GM19438 (cell line): ENCODE measurements at regions not wholly inside any gene's neighbourhood (a gene's known extent, or its start where the extent isn't known, plus 50 kb on each side); places are given as distances from the start of the nearest gene placed in this dataset.
"Not testable (repeated sequence)": the region's sequence is repeated elsewhere in the genome, so short reads cannot be mapped to it uniquely, and the experiment has no call there.

Source experiments
- ATAC-seq: cut with Tn5 transposase; IDR thresholded peaks from one replicate; pipeline ENCODE4 v1.9.1; 2021; ENCODE audit warnings: low read depth; ENCODE audit not compliant: unreplicated experiment

- ATAC-seq, result no peak
These were observed 608.3 kb upstream of the CITED2 start for GRCh38 chr6:139982652-139983295.

- ATAC-seq, result no peak
These were observed 607.7 kb upstream of the CITED2 start for GRCh38 chr6:139982195-139982594.

- ATAC-seq, result no peak
These were observed 607.3 kb upstream of the CITED2 start for GRCh38 chr6:139981768-139982181.

GRCh38 chr6:139981066-139981624 is 606.7 kb upstream of the CITED2 start:
- ATAC-seq, result no peak

- ATAC-seq, result not testable (repeated sequence)
These were observed 606.2 kb upstream of the CITED2 start for GRCh38 chr6:139980631-139981030.

- ATAC-seq, result no peak
These were observed 604.7 kb upstream of the CITED2 start for GRCh38 chr6:139979021-139979725.

- no peak for ATAC-seq
These were observed 603.5 kb upstream of the CITED2 start for GRCh38 chr6:139977887-139978332.

GRCh38 chr6:139973669-139974344 is 599.4 kb upstream of the CITED2 start:
- no peak for ATAC-seq

- ATAC-seq, result no peak
These were observed 597.7 kb upstream of the CITED2 start for GRCh38 chr6:139972116-139972515.

GRCh38 chr6:139970591-139970991 is 596.1 kb upstream of the CITED2 start:
- ATAC-seq, result no peak

- no peak for ATAC-seq
These were observed 593.0 kb upstream of the CITED2 start for GRCh38 chr6:139967497-139967896.

GRCh38 chr6:139965393-139965792 is 590.9 kb upstream of the CITED2 start:
- no peak for ATAC-seq

GRCh38 chr6:139964737-139965136 is 590.3 kb upstream of the CITED2 start:
- ATAC-seq, result no peak

- ATAC-seq, result no peak
These were observed 588.4 kb upstream of the CITED2 start for GRCh38 chr6:139962654-139963347.

GRCh38 chr6:139961190-139961589 is 586.7 kb upstream of the CITED2 start:
- no peak for ATAC-seq

- ATAC-seq, result no peak
These were observed 586.2 kb upstream of the CITED2 start for GRCh38 chr6:139960671-139961070.

GRCh38 chr6:139955366-139956155 is 581.1 kb upstream of the CITED2 start:
- ATAC-seq, result no peak

- no peak for ATAC-seq
These were observed 580.1 kb upstream of the CITED2 start for GRCh38 chr6:139954463-139955071.

- not testable (repeated sequence) for ATAC-seq
These were observed 579.3 kb upstream of the CITED2 start for GRCh38 chr6:139953780-139954179.
